ENCODE measurements at regions not wholly inside any gene's neighbourhood (a gene's known extent, or its start where the extent isn't known, plus 50 kb on each side); places are given as distances from the start of the nearest gene placed in this dataset.
A peak's percentile ranks its signal among the peaks of the same experiment; 100 is the strongest.
"Not testable (repeated sequence)": the region's sequence is repeated elsewhere in the genome, so short reads cannot be mapped to it uniquely, and the experiment has no call there.

DNA sequence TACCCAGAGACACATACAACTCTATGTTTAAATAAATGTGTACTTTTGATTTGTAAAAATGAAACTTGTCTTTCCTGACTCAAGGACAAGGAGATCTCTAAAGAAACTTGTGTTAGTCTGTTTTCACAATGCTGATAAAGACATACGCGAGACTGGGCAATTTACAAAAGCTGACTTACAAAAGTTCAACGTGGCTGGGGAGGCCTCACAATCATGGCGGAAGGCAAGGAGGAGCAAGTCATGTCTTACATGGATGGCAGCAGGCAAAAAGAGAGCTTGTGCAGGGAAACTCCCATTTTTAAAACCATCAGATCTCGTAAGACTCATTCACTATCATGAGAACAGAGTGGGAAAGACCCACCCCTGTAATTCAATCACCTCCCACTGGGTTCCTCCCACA, 52.2 kb upstream of the PAPSS1 start:
- H3K4me1 ChIP-seq (ENCODE audit: control insufficient read depth, insufficient read depth, low read length); H3K27me3 ChIP-seq (replicated peaks; ENCODE audit: control insufficient read depth, insufficient read depth, low read length); H3K4me3 ChIP-seq (ENCODE audit: low read length); DNase-seq (ENCODE audit: low read depth); H3K9me3 ChIP-seq (ENCODE audit: control insufficient read depth, low read length); H3K36me3 ChIP-seq (ENCODE audit: control insufficient read depth, insufficient read depth, low read length, severe bottlenecking); H3K9ac ChIP-seq (ENCODE audit: low read length): not testable (repeated sequence)

DNA sequence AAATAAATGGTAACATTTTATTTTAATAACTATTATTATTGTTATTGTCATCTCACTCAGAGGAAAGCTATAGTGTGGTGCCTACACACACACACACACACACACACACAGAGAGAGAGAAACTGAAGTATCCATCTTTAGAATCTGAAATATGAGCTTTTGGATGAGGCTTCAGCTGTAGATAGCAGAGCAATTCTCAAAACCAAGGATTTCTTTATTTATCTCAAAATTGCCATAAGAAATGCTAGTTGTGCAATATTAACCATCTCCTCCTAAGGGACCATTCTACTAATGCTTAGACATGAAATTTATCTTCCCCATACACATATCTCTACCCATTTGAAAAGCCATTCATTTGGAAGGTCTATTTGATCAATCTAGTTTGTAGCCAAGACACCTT, 50.1 kb upstream of the SGMS2 start:
- Histone ChIP-seq H3K36me3 (ENCODE audit: control insufficient read depth, insufficient read depth, low read length, severe bottlenecking) (no peaks in the 10 kb centered on the region), H3K4me3 (ENCODE audit: low read length) (no peak overlapping the region), H3K27me3 (replicated peaks; ENCODE audit: control insufficient read depth, insufficient read depth, low read length) (no peaks in the 10 kb centered on the region), H3K9ac (ENCODE audit: low read length) (no peak overlapping the region), H3K9me3 (ENCODE audit: control insufficient read depth, low read length) (no peaks in the 10 kb centered on the region), H3K4me1 (ENCODE audit: control insufficient read depth, insufficient read depth, low read length) (peaks cover 6% of the 10 kb centered on the region)
- DNase-seq (ENCODE audit: low read depth): peak; percentile 30
